ENCODE measurements at regions not wholly inside any gene's neighbourhood (a gene's known extent, or its start where the extent isn't known, plus 50 kb on each side); places are given as distances from the start of the nearest gene placed in this dataset.
"Not testable (repeated sequence)": the region's sequence is repeated elsewhere in the genome, so short reads cannot be mapped to it uniquely, and the experiment has no call there.

DNA sequence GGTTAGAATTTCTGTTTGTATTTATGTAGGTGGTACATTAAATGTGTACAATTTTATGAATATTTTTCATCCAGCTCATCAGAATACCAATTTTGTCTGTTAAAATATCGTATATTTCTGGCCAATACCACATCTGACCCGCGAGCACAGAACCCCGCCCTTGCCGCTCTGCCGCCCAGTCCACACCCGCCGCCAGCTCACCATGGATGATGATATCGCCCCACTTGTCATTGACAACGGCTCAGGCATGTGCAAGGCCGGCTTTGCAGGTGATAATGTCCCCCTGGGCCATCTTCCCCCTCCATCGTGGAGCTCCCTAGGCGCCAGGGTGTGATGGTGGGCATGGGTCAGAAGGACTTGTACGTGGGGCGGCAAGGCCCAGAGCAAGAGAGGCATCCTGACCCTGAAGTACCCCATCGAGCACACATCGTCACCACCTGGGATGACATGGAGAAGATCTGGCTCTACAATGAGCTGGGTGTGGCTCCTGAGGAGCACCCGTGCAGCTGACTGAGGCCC lies 153.2 kb downstream of the CAVIN4 start:
- 86 to 89% methylated on average over 18 of the region's 18 CpGs for WGBS, 2 donors
- ATAC-seq, result no peak

DNA sequence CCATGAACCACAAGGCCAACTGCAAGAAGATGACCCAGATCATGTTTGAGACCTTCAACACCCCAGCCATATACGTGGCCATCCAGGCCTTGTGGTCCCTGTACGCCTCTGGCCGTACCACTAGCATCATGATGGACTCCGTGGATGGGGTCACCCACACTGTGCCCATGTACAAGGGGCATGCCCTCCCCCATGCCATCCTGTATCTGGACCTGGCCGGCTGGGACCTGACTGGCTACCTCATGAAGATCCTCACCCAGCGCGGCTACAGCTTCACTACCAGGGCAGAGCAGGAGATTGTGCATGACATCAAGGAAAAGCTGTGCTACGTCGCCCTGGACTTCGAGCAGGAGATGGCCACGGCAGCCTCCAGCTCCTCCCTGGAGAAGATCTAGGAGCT lies 153.7 kb downstream of the CAVIN4 start:
- peak in 1 of 6 donors; percentile 40 for DNase-seq
- 79 to 90% methylated on average over 11 of the region's 11 CpGs for WGBS, 2 donors
- no peak for FAIRE-seq
- Histone ChIP-seq H3K36me3 (no peaks in the 10 kb centered on the region), H3K27me3 (no peaks in the 10 kb centered on the region), H3K4me1 (no peaks in the 10 kb centered on the region), H3K9me3 (no peaks in the 10 kb centered on the region), H3K4me3 (no peak overlapping the region), H3K27ac (no peak overlapping the region)
- intact Hi-C loops (cut with DNase I), result no loop called here
- TF ChIP-seq, protein P1, sequence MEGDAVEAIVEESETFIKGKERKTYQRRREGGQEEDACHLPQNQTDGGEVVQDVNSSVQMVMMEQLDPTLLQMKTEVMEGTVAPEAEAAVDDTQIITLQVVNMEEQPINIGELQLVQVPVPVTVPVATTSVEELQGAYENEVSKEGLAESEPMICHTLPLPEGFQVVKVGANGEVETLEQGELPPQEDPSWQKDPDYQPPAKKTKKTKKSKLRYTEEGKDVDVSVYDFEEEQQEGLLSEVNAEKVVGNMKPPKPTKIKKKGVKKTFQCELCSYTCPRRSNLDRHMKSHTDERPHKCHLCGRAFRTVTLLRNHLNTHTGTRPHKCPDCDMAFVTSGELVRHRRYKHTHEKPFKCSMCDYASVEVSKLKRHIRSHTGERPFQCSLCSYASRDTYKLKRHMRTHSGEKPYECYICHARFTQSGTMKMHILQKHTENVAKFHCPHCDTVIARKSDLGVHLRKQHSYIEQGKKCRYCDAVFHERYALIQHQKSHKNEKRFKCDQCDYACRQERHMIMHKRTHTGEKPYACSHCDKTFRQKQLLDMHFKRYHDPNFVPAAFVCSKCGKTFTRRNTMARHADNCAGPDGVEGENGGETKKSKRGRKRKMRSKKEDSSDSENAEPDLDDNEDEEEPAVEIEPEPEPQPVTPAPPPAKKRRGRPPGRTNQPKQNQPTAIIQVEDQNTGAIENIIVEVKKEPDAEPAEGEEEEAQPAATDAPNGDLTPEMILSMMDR (IDR thresholded peaks at IDR 0.05), result no peak
- no peak for ATAC-seq

More for the DNA sequence above, 153.2 kb downstream of the CAVIN4 start:
- Histone ChIP-seq H3K36me3 (no peaks in the 10 kb centered on the region), H3K27me3 (no peaks in the 10 kb centered on the region), H3K4me1 (no peaks in the 10 kb centered on the region), H3K27ac (no peak overlapping the region), H3K4me3 (no peak overlapping the region), H3K9me3 (no peaks in the 10 kb centered on the region)
- peak in 1 of 6 donors; percentile 34 for DNase-seq
- no peak for FAIRE-seq
- TF ChIP-seq, protein P1 (IDR thresholded peaks at IDR 0.05), result no peak
- intact Hi-C loops (cut with DNase I), result no loop called here

DNA sequence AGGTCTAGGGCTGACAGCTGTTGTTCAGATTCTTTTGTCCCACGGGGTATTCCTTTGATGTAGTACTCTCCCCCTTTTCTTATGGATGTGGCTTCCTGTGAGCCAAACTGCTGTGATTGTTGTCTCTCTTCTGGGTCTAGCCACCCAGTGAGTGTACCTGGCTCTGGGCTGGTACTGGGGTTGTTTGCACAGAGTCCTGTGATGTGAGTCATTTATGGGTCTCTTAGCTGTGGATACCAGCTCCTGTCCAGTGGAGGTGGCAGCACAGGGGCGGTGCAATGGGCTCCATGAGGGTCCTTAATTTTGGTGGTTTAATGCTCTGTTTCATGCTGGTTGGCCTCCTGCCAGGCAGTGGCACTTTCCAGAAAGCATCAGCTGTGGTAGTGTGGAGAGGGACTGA lies 161.3 kb downstream of the CAVIN4 start:
- ATAC-seq, result no peak
- no peak overlapping the region for H3K4me3 ChIP-seq
- H3K27me3 ChIP-seq, result no peaks in the 10 kb centered on the region
- H3K27ac ChIP-seq, result no peak overlapping the region
- no peaks in the 10 kb centered on the region for H3K4me1 ChIP-seq
- no peaks in the 10 kb centered on the region for H3K9me3 ChIP-seq
- intact Hi-C loops (cut with DNase I), result no loop called here
- DNase-seq, result no peak
- TF ChIP-seq, protein P1 (IDR thresholded peaks at IDR 0.05), result no peak
- H3K36me3 ChIP-seq, result no peaks in the 10 kb centered on the region
- WGBS, 2 donors, result 46 to 48% methylated on average over 2 of the region's 2 CpGs
- FAIRE-seq, result no peak

DNA sequence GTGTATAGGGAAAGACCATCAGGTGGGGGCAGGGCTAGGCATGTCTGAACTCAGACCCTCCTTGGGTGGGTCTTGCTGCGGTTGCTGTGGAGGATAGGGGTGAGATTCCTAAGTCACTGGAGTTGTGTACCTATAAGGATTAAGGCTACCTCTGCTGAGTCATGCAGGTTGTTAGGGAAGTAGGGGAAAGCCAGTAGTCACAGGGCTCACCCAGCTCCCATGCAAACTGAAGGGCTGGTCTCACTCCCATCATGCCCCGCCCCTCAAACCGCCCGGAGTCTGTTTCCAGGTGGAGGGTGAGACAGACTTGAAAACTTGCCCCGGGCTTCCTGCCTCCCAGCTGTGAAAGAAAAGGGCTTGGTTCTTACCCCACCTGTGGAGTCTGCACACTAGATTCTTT lies 161.8 kb downstream of the CAVIN4 start:
- TF ChIP-seq, protein P1 (IDR thresholded peaks at IDR 0.05), result no peak
- intact Hi-C loops (cut with DNase I), result no loop called here
- DNase-seq (no peak), FAIRE-seq (no peak), ATAC-seq (no peak)
- 55 to 68% methylated on average over 5 of the region's 5 CpGs for WGBS, 2 donors
- no peaks in the 10 kb centered on the region for H3K4me1 ChIP-seq
- H3K27ac ChIP-seq, result no peak overlapping the region
- no peak overlapping the region for H3K4me3 ChIP-seq
- no peaks in the 10 kb centered on the region for H3K36me3 ChIP-seq
- no peaks in the 10 kb centered on the region for H3K27me3 ChIP-seq
- H3K9me3 ChIP-seq, result no peaks in the 10 kb centered on the region

DNA sequence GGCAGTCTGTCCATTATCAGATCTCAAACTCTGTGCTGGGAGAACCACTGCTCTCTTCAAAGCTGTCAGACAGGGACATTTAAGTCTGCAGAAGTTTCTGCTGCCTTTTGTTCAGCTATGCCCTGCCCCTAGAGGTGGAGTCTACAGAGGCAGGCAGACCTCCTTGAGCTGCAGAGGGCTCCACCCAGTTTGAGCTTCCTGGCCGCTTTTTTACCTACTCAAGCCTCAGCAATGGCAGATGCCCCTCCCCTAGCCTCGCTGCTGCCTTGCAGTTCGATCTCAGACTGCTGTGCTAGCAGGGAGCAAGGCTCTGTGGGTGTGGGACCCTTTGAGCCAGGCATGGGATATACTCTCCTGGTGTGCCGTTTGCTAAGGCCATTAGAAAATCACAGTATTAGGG lies 171.1 kb downstream of the CAVIN4 start:
- H3K27me3 ChIP-seq; intact Hi-C loops (cut with DNase I); H3K4me3 ChIP-seq; DNase-seq; H3K4me1 ChIP-seq; FAIRE-seq; H3K9me3 ChIP-seq; H3K36me3 ChIP-seq; ATAC-seq; H3K27ac ChIP-seq: not testable (repeated sequence)
- WGBS, 2 donors, result 55 to 63% methylated on average over 4 of the region's 4 CpGs

All from pancreas (tissue), 10 donors.